H1 (cell line): ENCODE measurements at regions not wholly inside any gene's neighbourhood (a gene's known extent, or its start where the extent isn't known, plus 50 kb on each side); places are given as distances from the start of the nearest gene placed in this dataset.

Experiments used
- CTCF ChIA-PET: fragments of 300-600 bp; sonication (Branson Sonifier 250); formaldehyde crosslinking; loops from one replicate; lab custom pipeline; 2021; ENCODE audit not compliant: partially characterized antibody; lab: Charles Lee
- POLR2A ChIA-PET: fragments of 300-600 bp; sonication (Branson Sonifier 250); formaldehyde crosslinking; loops from one replicate; lab custom pipeline; 2021; ENCODE audit warnings: inconsistent platforms; ENCODE audit not compliant: partially characterized antibody; lab: Charles Lee
- DNase-seq, 2 experiments: peaks; one replicate each; pipeline versions ENCODE4 v3.0.0 to v3.0.0-alpha.2; 2010 to 2022; ENCODE audit warnings: low spot score in 2 of 2, low read depth in 1 of 2, mixed read lengths in 1 of 2
- FAIRE-seq: peaks from 2 replicates; lab custom pipeline; 2011; peaks lifted over from hg19 to GRCh38; lab: Jason Lieb, UNC
- H2AFZ ChIP-seq: 2 replicates; pipeline ENCODE4 v1.8.1; 2012; ENCODE audit warnings: low read length, inconsistent platforms
- H2AK5ac ChIP-seq: 2 replicates; pipeline ENCODE4 v1.6.1; 2013; ENCODE audit warnings: low read depth, low read length
- H2BK120ac ChIP-seq: replicated peaks from 2 replicates; pipeline ENCODE3; 2013; ENCODE audit warnings: low read depth, low read length, inconsistent platforms
- H2BK12ac ChIP-seq: 2 replicates; pipeline ENCODE4 v1.6.1; 2013; ENCODE audit warnings: low read depth, low read length
- H2BK15ac ChIP-seq: 2 replicates; pipeline ENCODE4 v1.6.1; 2013; ENCODE audit warnings: low read length
- H2BK20ac ChIP-seq: 2 replicates; pipeline ENCODE4 v1.6.1; 2013; ENCODE audit warnings: low read length
- H2BK5ac ChIP-seq: 2 replicates; pipeline ENCODE4 v1.6.1; 2013; ENCODE audit warnings: low read depth, low read length
- H3K14ac ChIP-seq: 2 replicates; pipeline ENCODE4 v1.6.1; 2013; ENCODE audit warnings: inconsistent platforms; ENCODE audit not compliant: insufficient read length
- H3K18ac ChIP-seq: 2 replicates; pipeline ENCODE4 v1.6.1; 2013; ENCODE audit warnings: low read length; ENCODE audit errors: extremely low read depth
- H3K23ac ChIP-seq: 2 replicates; pipeline ENCODE4 v1.6.1; 2013; ENCODE audit warnings: inconsistent platforms; ENCODE audit not compliant: insufficient read length
- H3K23me2 ChIP-seq: 2 replicates; pipeline ENCODE4 v1.6.1; 2013; ENCODE audit warnings: low read depth, low read length
- H3K27ac ChIP-seq: 2 replicates; pipeline ENCODE4 v1.6.1; 2011; ENCODE audit warnings: low read depth, low read length, inconsistent platforms
- H3K27me3 ChIP-seq, 4 experiments: replicated peaks in 1 of 4; 1 replicate in 1 of 4; 2 replicates in 3 of 4; pipeline versions ENCODE4 v1.6.1 to v1.8.1; 2011 to 2013; ENCODE audit warnings: low read length in 3 of 4, mild to moderate bottlenecking in 3 of 4, inconsistent platforms in 2 of 4, mixed read lengths in 2 of 4, moderate library complexity in 1 of 4; ENCODE audit not compliant: control insufficient read depth in 3 of 4, insufficient read depth in 3 of 4; ENCODE audit errors: extremely low read depth in 1 of 4
- H3K36me3 ChIP-seq, 4 experiments: 2 replicates each; pipeline versions ENCODE4 v1.6.1 to v1.8.1; 2011 to 2013; ENCODE audit warnings: mild to moderate bottlenecking in 4 of 4, low read length in 3 of 4, moderate library complexity in 2 of 4, control low read depth in 1 of 4, inconsistent platforms in 1 of 4; ENCODE audit not compliant: insufficient read depth in 4 of 4, control insufficient read depth in 2 of 4
- H3K4ac ChIP-seq: replicated peaks from 2 replicates; pipeline ENCODE3; 2013; ENCODE audit warnings: low read length, low read depth, mixed read lengths, inconsistent platforms; ENCODE audit not compliant: insufficient read length
- H3K4me1 ChIP-seq, 4 experiments: replicated peaks in 1 of 4; 1 replicate in 1 of 4; 2 replicates in 3 of 4; pipeline versions ENCODE4 v1.6.1 to v1.8.1; 2011 to 2013; ENCODE audit warnings: low read length in 3 of 4, inconsistent platforms in 2 of 4, mixed read lengths in 1 of 4; ENCODE audit not compliant: insufficient read depth in 4 of 4, control insufficient read depth in 3 of 4
- H3K4me2 ChIP-seq, 2 experiments: 2 replicates each; pipeline versions ENCODE4 v1.6.1 to v1.8.1; 2011 to 2013; ENCODE audit warnings: low read depth in 2 of 2, low read length in 2 of 2, control low read depth in 1 of 2, inconsistent platforms in 1 of 2, mild to moderate bottlenecking in 1 of 2; ENCODE audit not compliant: insufficient read depth in 1 of 2
- H3K4me3 ChIP-seq, 4 experiments: fragments of 200-600, 300-600 bp in 1 of 4; sonication (generic), shearing (Covaris generic), sonication (Bioruptor Twin) in 1 of 4; 2 replicates each; pipeline versions ENCODE4 v1.5.1 to v1.8.1; 2011 to 2016; ENCODE audit warnings: low read length in 4 of 4, low read depth in 3 of 4, control low read depth in 2 of 4, inconsistent platforms in 2 of 4, mild to moderate bottlenecking in 2 of 4, mixed read lengths in 1 of 4, moderate library complexity in 1 of 4; ENCODE audit not compliant: insufficient read depth in 2 of 4; ENCODE audit errors: extremely low read depth in 1 of 4
- H3K56ac ChIP-seq: replicated peaks from 2 replicates; pipeline ENCODE3; 2013; ENCODE audit warnings: low read depth, mild to moderate bottlenecking, mixed read lengths, low read length, inconsistent platforms; ENCODE audit not compliant: insufficient read length
- H3K79me1 ChIP-seq: 2 replicates; pipeline ENCODE4 v1.6.1; 2013; ENCODE audit warnings: low read depth, low read length, control low read depth
- H3K79me2 ChIP-seq, 2 experiments: 2 replicates each; pipeline versions ENCODE4 v1.6.1 to v1.8.1; 2012 to 2013; ENCODE audit warnings: low read length in 2 of 2, mild to moderate bottlenecking in 2 of 2, inconsistent platforms in 1 of 2; ENCODE audit not compliant: insufficient read depth in 2 of 2, control insufficient read depth in 1 of 2
- H3K9ac ChIP-seq, 4 experiments: replicated peaks in 1 of 4; 1 replicate in 1 of 4; 2 replicates in 3 of 4; pipeline versions ENCODE4 v1.6.1 to v1.8.1; 2011 to 2013; ENCODE audit warnings: low read depth in 3 of 4, low read length in 3 of 4, control low read depth in 2 of 4, mild to moderate bottlenecking in 2 of 4, moderate library complexity in 2 of 4, inconsistent platforms in 1 of 4; ENCODE audit errors: extremely low read depth in 1 of 4
- H3K9me3 ChIP-seq, 2 experiments: 2 replicates each; pipeline versions ENCODE4 v1.6.1 to v1.8.1; 2012 to 2013; ENCODE audit warnings: mild to moderate bottlenecking in 2 of 2, moderate library complexity in 2 of 2, control low read depth in 1 of 2, inconsistent platforms in 1 of 2, low read depth in 1 of 2, low read length in 1 of 2, mixed read lengths in 1 of 2; ENCODE audit not compliant: insufficient read depth in 2 of 2
- H4K20me1 ChIP-seq, 2 experiments: replicated peaks in 1 of 2; 2 replicates each; pipeline versions ENCODE3 to v1.8.1; 2011 to 2013; ENCODE audit warnings: inconsistent platforms in 2 of 2, low read length in 2 of 2, mild to moderate bottlenecking in 1 of 2; ENCODE audit not compliant: insufficient read depth in 2 of 2, control insufficient read depth in 1 of 2
- H4K5ac ChIP-seq: 2 replicates; pipeline ENCODE4 v1.6.1; 2013; ENCODE audit warnings: low read length, low read depth, mixed read lengths, inconsistent platforms; ENCODE audit not compliant: insufficient read length
- H4K8ac ChIP-seq: 2 replicates; pipeline ENCODE4 v1.8.0; 2013; ENCODE audit warnings: mild to moderate bottlenecking, moderate library complexity, low read length, inconsistent platforms; ENCODE audit not compliant: insufficient read depth; ENCODE audit errors: extremely low read depth
- H4K91ac ChIP-seq: replicated peaks from 2 replicates; pipeline ENCODE3; 2013; ENCODE audit warnings: low read length, mixed read lengths, inconsistent platforms; ENCODE audit not compliant: insufficient read length
- ATF3 ChIP-seq: IDR thresholded peaks from 2 replicates; pipeline ENCODE4 v1.6.1; 2011; ENCODE audit warnings: low read depth, mild to moderate bottlenecking, low read length; ENCODE audit not compliant: insufficient read depth
- CHD2 ChIP-seq: IDR thresholded peaks from 2 replicates; pipeline ENCODE4 v1.6.1; 2012; ENCODE audit warnings: low read length, improper control_type of control experiment
- CREB1 ChIP-seq: IDR thresholded peaks from 2 replicates; pipeline ENCODE4 v1.6.1; 2012; ENCODE audit warnings: inconsistent platforms
- EZH2 ChIP-seq: fragments of 200-600 bp; sonication (generic); IDR thresholded peaks from 2 replicates; pipeline ENCODE4 v1.7.1; 2012; ENCODE audit warnings: low read depth, mild to moderate bottlenecking, moderate library complexity, low read length, inconsistent platforms; ENCODE audit not compliant: severe bottlenecking
- GABPA ChIP-seq: IDR thresholded peaks from 2 replicates; pipeline ENCODE4 v1.6.1; 2011; ENCODE audit warnings: mild to moderate bottlenecking, low read length, moderate library complexity, borderline replicate concordance; ENCODE audit not compliant: insufficient read depth
- HDAC2 ChIP-seq, 2 experiments: fragments of 300-600 bp in 1 of 2; sonication (generic) in 1 of 2; IDR thresholded peaks; 2 replicates each; pipeline ENCODE4 v1.6.1; 2011 to 2012; ENCODE audit warnings: low read depth in 2 of 2, low read length in 2 of 2, mild to moderate bottlenecking in 2 of 2, moderate library complexity in 2 of 2, borderline replicate concordance in 1 of 2, inconsistent platforms in 1 of 2
- JUN ChIP-seq: IDR thresholded peaks from 2 replicates; pipeline ENCODE4 v1.6.1; 2011; ENCODE audit warnings: low read depth, mild to moderate bottlenecking, improper control_type of control experiment, low read length
- KDM4A ChIP-seq: IDR thresholded peaks from one replicate; pipeline ENCODE4 v1.7.1; 2012; ENCODE audit warnings: low read depth, mild to moderate bottlenecking, moderate library complexity, low read length, inconsistent platforms; ENCODE audit not compliant: severe bottlenecking
- NANOG ChIP-seq: IDR thresholded peaks from 2 replicates; pipeline ENCODE4 v1.6.1; 2011; ENCODE audit warnings: low read length, low read depth, mild to moderate bottlenecking, inconsistent platforms; ENCODE audit not compliant: insufficient read depth, poor library complexity, severe bottlenecking
- POLR2A ChIP-seq, 2 experiments: IDR thresholded peaks; 1 replicate in 1 of 2; 2 replicates in 1 of 2; pipeline ENCODE4 v1.6.1; 2011; ENCODE audit warnings: low read depth in 2 of 2, low read length in 2 of 2, mild to moderate bottlenecking in 2 of 2; ENCODE audit errors: control extremely low read depth in 1 of 2
- POLR2AphosphoS5 ChIP-seq: IDR thresholded peaks from 2 replicates; pipeline ENCODE4 v1.6.1; 2011; ENCODE audit warnings: low read depth, low read length
- RAD21 ChIP-seq, 2 experiments: IDR thresholded peaks in 1 of 2; conservative IDR thresholded peaks in 1 of 2; 2 replicates each; pipeline ENCODE4 v1.6.1; 2011; ENCODE audit warnings: low read depth in 2 of 2, low read length in 2 of 2, improper control_type of control experiment in 1 of 2, inconsistent platforms in 1 of 2, mild to moderate bottlenecking in 1 of 2, moderate library complexity in 1 of 2
- SIX5 ChIP-seq: IDR thresholded peaks from 2 replicates; pipeline ENCODE4 v1.6.1; 2011; ENCODE audit warnings: mild to moderate bottlenecking, low read depth, low read length
- SP2 ChIP-seq: IDR thresholded peaks from 2 replicates; pipeline ENCODE4 v1.6.1; 2012; ENCODE audit warnings: mild to moderate bottlenecking, low read length, inconsistent platforms
- ZNF274 ChIP-seq: IDR thresholded peaks from 2 replicates; pipeline ENCODE4 v1.7.0; 2012; ENCODE audit warnings: low read length, borderline replicate concordance; ENCODE audit errors: extremely low read depth
- WGBS, 2 experiments: shearing (Covaris generic) in 1 of 2; methylation state at CpG; one replicate each; pipeline versions ENCODE4 v1.1.6 to v1.1.7; 2013 to 2015; ENCODE audit warnings: low lambda C conversion rate in 2 of 2, mixed read lengths in 2 of 2, inconsistent platforms in 1 of 2, low coverage in 1 of 2, missing lambda C conversion rate in 1 of 2; ENCODE audit not compliant: insufficient replicate concordance in 2 of 2, insufficient coverage in 1 of 2, insufficient read length in 1 of 2; ENCODE audit errors: extremely low coverage in 1 of 2, missing lambda C conversion rate in 1 of 2; 5-methylcytosine and 5-hydroxymethylcytosine counted together

- FAIRE-seq = no peak
- TF ChIP-seq EZH2 (no peak), RAD21 (IDR thresholded peaks at IDR 0.05 in 1 of 2, conservative IDR thresholded peaks at IDR 0.05 in 1 of 2; ENCODE audit: low read depth in 2 of 2, low read length in 2 of 2) (no peak), POLR2A (IDR thresholded peaks at IDR 0.05; ENCODE audit: control extremely low read depth in 1 of 2, low read depth in 2 of 2, low read length in 2 of 2) (no peak), HDAC2 (IDR thresholded peaks at IDR 0.05; ENCODE audit: borderline replicate concordance in 1 of 2, low read depth in 2 of 2, low read length in 2 of 2) (no peak), POLR2AphosphoS5 (no peak), GABPA (no peak), CREB1 (no peak), ATF3 (no peak), NANOG (no peak), CHD2 (no peak), SIX5 (no peak), KDM4A (no peak), JUN (no peak), ZNF274 (no peak), SP2 (no peak)
Measured at GRCh38 chr1:71154429-71154828, 73.6 kb upstream of the ZRANB2 start.

More at GRCh38 chr1:71154429-71154828, 73.6 kb upstream of the ZRANB2 start:
- H3K27me3 ChIP-seq = no peaks in the 10 kb centered on the region
- no peak overlapping the region for H4K91ac ChIP-seq
- no peak overlapping the region for H2BK120ac ChIP-seq
- H3K23ac ChIP-seq = no peak overlapping the region
- H2BK20ac ChIP-seq = no peak overlapping the region
- H4K8ac ChIP-seq = no peak overlapping the region
- no peak overlapping the region for H3K18ac ChIP-seq
- WGBS, 2 experiments = 85% methylated on average over 3 of the region's 3 CpGs; no CpG with 5 or more reads in 1 of the 2 experiments
- H3K9ac ChIP-seq = no peak overlapping the region; a peak in 1 of 7 replicates
- ChIA-PET POLR2A (no interaction called here), CTCF (interaction anchor here (0.7 to 1.4 kb wide), 3 partner anchors 9 to 203 kb away, joined by 3 read pairs; no protein-coding TSS in a partner anchor)
- no peak overlapping the region for H3K14ac ChIP-seq
- H4K5ac ChIP-seq = no peak overlapping the region
- H3K27ac ChIP-seq = no peak overlapping the region
- no peak overlapping the region for H3K4me2 ChIP-seq
- no peaks in the 10 kb centered on the region for H4K20me1 ChIP-seq
- H2BK5ac ChIP-seq = no peak overlapping the region
- no peak for DNase-seq
- H3K4ac ChIP-seq = no peak overlapping the region
- no peak overlapping the region for H2AK5ac ChIP-seq
- no peak overlapping the region for H2AFZ ChIP-seq
- no peaks in the 10 kb centered on the region for H3K79me1 ChIP-seq
- H3K9me3 ChIP-seq = no peaks in the 10 kb centered on the region
- H3K79me2 ChIP-seq = no peaks in the 10 kb centered on the region
- no peaks in the 10 kb centered on the region for H3K4me1 ChIP-seq
- no peak overlapping the region for H3K4me3 ChIP-seq
- no peak overlapping the region for H2BK12ac ChIP-seq
- H3K23me2 ChIP-seq = no peaks in the 10 kb centered on the region
- no peak overlapping the region for H2BK15ac ChIP-seq
- H3K36me3 ChIP-seq = no peaks in the 10 kb centered on the region
- no peak overlapping the region for H3K56ac ChIP-seq
